ENCODE measurements at regions not wholly inside any gene's neighbourhood (a gene's known extent, or its start where the extent isn't known, plus 50 kb on each side); places are given as distances from the start of the nearest gene placed in this dataset.
A peak's percentile ranks its signal among the peaks of the same experiment; 100 is the strongest.

GRCh38 chr9:1320607-1321195 lies 270.5 kb downstream of the DMRT2 start:
- DNase-seq (ENCODE audit: low read depth in 1 of 2, low spot score in 1 of 2), result no peak

DNA sequence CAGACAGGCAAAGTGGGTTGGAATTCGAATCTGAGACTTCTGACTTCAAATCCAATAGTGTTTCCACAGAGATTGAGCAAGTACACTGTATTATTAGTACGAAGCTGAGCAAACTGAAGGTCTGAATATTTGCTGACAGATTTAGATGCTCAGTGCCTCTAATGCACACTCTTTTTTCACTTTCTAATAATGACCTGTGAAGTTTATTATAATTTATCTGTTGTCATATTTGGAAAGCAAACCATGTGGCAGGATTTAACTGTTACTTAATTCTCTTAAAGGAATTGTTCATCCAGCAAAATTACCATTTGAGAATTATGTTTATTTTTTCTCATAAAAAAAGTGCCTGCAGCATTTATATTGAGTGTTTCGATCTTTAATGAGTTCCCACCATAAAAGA lies 277.3 kb downstream of the DMRT2 start:
- no peak for TF ChIP-seq JUND (IDR thresholded peaks at IDR 0.05; ENCODE audit: low read depth)
- no peak for DNase-seq (ENCODE audit: low read depth in 1 of 2, low spot score in 1 of 2)
- in situ Hi-C loops (cut with HindIII; ENCODE audit: low pct_unique_long_range_greater_than_20kb, low sequenced_read_pairs), result no loop called here

More at GRCh38 chr9:1320607-1321195, 270.5 kb downstream of the DMRT2 start:
- no peak for TF ChIP-seq JUND (IDR thresholded peaks at IDR 0.05; ENCODE audit: low read depth)
- in situ Hi-C loops (cut with HindIII; ENCODE audit: low pct_unique_long_range_greater_than_20kb, low sequenced_read_pairs), result no loop called here

DNA sequence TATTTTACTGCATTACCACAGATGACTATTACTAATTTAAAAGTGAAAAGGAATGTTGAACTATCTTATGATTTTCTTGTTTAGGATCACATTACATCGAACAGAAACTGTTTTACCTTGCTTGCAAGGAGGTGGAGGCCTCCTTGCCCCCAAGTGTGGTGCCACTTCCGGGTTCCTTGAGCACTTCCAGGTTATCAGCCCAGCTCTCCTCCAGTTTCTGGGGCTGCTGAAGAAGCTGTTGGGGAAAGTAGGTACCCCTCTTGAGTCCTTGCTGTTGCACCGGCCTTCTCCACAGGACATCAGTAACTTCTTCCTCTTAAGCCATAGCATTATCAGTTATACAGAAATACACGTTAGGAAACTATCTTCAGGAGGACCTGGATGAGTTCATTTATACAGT lies 278.2 kb downstream of the DMRT2 start:
- no peak for TF ChIP-seq JUND (IDR thresholded peaks at IDR 0.05; ENCODE audit: low read depth)
- no peak for DNase-seq (ENCODE audit: low read depth in 1 of 2, low spot score in 1 of 2)
- in situ Hi-C loops (cut with HindIII; ENCODE audit: low pct_unique_long_range_greater_than_20kb, low sequenced_read_pairs), result no loop called here

GRCh38 chr9:1331546-1332038 lies 281.4 kb downstream of the DMRT2 start:
- no peak for TF ChIP-seq JUND (IDR thresholded peaks at IDR 0.05; ENCODE audit: low read depth)
- in situ Hi-C loops (cut with HindIII; ENCODE audit: low pct_unique_long_range_greater_than_20kb, low sequenced_read_pairs), result no loop called here
- DNase-seq (ENCODE audit: low read depth in 1 of 2, low spot score in 1 of 2), result no peak

DNA sequence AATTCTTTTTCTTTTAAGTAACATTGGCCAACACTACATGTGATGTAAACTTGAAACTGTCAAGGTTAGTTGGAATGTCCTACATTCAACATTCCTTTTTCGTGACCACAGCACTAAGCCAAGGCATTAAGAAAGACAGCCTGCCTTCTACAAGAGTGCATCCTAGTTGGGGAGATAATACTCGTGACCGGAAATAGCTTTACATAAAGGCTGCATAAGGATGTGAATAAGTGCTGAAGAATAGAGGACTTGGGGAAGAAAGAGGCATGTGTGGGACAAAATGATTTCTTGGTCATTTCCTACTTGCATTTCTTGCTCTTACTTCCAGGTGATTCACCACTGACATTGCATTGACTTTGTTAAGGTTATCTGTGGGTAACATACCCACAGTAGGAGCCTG lies 282.0 kb downstream of the DMRT2 start:
- no peak for TF ChIP-seq JUND (IDR thresholded peaks at IDR 0.05; ENCODE audit: low read depth)
- DNase-seq (ENCODE audit: low read depth in 1 of 2, low spot score in 1 of 2), result no peak
- in situ Hi-C loops (cut with HindIII; ENCODE audit: low pct_unique_long_range_greater_than_20kb, low sequenced_read_pairs), result no loop called here

DNA sequence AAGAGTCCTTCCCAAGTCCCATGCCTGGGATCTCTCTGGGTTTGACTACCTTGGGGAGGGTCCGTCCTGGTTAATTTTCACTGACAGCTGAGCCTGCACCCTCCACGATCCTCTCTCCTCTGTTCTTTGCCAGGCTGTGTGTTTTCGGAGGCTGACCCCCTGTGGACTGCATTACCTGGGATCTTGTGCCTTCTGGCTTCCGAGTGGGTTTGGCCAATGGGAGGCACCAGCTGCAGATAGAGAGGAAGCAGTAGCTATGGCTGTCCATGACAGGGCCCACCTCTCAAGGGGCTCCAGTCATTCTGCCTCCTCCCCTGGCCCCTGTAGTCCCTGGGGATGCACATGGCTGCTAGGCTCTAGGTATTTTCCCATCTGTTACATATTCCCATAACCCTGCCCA lies 285.0 kb downstream of the DMRT2 start:
- DNase-seq (ENCODE audit: low read depth in 1 of 2, low spot score in 1 of 2), result no peak
- no peak for TF ChIP-seq JUND (IDR thresholded peaks at IDR 0.05; ENCODE audit: low read depth)
- in situ Hi-C loops (cut with HindIII; ENCODE audit: low pct_unique_long_range_greater_than_20kb, low sequenced_read_pairs), result no loop called here

- in situ Hi-C loops (cut with HindIII; ENCODE audit: low pct_unique_long_range_greater_than_20kb, low sequenced_read_pairs), result no loop called here
- no peak for TF ChIP-seq JUND (IDR thresholded peaks at IDR 0.05; ENCODE audit: low read depth)
- DNase-seq (ENCODE audit: low read depth in 1 of 2, low spot score in 1 of 2), result peak; percentile 2 to 71
These were observed 287.0 kb downstream of the DMRT2 start for GRCh38 chr9:1337169-1337568.

GRCh38 chr9:1340390-1340789 lies 290.2 kb downstream of the DMRT2 start:
- no peak for DNase-seq (ENCODE audit: low read depth in 1 of 2, low spot score in 1 of 2)
- in situ Hi-C loops (cut with HindIII; ENCODE audit: low pct_unique_long_range_greater_than_20kb, low sequenced_read_pairs), result no loop called here
- TF ChIP-seq JUND (IDR thresholded peaks at IDR 0.05; ENCODE audit: low read depth), result no peak

GRCh38 chr9:1353291-1353690 lies 303.1 kb downstream of the DMRT2 start:
- no peak for TF ChIP-seq JUND (IDR thresholded peaks at IDR 0.05; ENCODE audit: low read depth)
- in situ Hi-C loops (cut with HindIII; ENCODE audit: low pct_unique_long_range_greater_than_20kb, low sequenced_read_pairs), result no loop called here
- DNase-seq (ENCODE audit: low read depth in 1 of 2, low spot score in 1 of 2), result no peak

DNA sequence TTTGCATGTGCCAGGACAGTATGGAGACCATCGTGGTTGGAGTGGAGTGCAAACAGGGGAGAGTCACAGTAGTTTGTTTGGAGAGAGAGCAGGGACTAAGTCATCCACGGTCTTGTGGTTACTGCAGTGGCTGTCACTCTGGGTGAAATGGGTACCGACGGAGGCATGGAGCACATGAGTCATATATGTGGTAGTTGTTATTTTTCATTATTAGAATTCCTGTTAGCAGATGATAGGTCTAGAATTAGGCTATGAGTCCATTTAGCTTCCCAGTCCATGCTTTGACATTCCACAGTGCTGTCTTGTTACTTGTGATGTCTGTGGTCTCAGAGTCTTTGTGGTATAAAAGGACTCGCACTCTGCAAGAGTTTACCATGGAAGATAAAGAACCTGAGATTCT lies 303.9 kb downstream of the DMRT2 start:
- no peak for TF ChIP-seq JUND (IDR thresholded peaks at IDR 0.05; ENCODE audit: low read depth)
- DNase-seq (ENCODE audit: low read depth in 1 of 2, low spot score in 1 of 2), result no peak
- in situ Hi-C loops (cut with HindIII; ENCODE audit: low pct_unique_long_range_greater_than_20kb, low sequenced_read_pairs), result no loop called here

- TF ChIP-seq JUND (IDR thresholded peaks at IDR 0.05; ENCODE audit: low read depth), result no peak
- in situ Hi-C loops (cut with HindIII; ENCODE audit: low pct_unique_long_range_greater_than_20kb, low sequenced_read_pairs), result no loop called here
- DNase-seq (ENCODE audit: low read depth in 1 of 2, low spot score in 1 of 2), result no peak
These were observed 304.4 kb downstream of the DMRT2 start for GRCh38 chr9:1354606-1355005.

DNA sequence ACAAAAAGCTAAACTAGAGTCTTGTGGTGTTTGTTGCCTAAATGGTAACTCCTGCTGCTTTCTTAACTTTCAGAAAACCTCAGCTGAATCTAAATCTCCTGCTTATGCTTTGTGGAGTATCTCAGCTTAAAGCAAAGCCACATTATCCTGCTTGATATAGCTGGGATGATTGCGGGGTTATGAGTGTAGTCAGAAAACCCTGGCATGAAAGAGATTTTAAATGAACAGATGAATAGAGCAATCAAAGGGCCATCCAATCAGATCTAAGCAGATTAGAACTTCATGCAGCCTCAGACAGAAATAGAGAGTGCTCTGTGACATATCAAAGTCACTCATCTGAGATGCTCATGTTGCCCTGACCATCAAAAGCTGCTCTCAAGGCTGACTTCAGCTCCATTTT lies 305.5 kb downstream of the DMRT2 start:
- in situ Hi-C loops (cut with HindIII; ENCODE audit: low pct_unique_long_range_greater_than_20kb, low sequenced_read_pairs), result no loop called here
- no peak for TF ChIP-seq JUND (IDR thresholded peaks at IDR 0.05; ENCODE audit: low read depth)
- DNase-seq (ENCODE audit: low read depth in 1 of 2, low spot score in 1 of 2), result no peak

DNA sequence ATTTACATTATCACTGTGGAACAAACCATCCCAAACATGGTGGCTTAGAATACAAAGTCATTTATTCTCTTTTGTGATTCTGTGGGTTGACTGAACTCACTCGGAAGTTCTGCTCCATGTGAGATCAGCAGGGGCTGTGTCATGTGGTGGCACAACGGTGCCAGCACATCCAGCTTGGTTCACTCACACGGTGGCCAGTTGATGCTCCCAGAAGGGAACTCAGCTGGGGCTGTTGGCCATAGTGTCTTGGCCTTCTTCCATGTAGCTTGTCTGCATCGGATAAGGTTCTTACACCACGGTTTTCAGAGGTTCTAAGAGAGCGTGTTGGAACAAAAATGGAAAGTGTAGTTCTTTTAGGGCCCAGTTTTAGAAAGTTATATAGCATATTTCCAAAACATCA lies 312.7 kb downstream of the DMRT2 start:
- in situ Hi-C loops (cut with HindIII; ENCODE audit: low pct_unique_long_range_greater_than_20kb, low sequenced_read_pairs), result no loop called here
- no peak for TF ChIP-seq JUND (IDR thresholded peaks at IDR 0.05; ENCODE audit: low read depth)
- no peak for DNase-seq (ENCODE audit: low read depth in 1 of 2, low spot score in 1 of 2)

DNA sequence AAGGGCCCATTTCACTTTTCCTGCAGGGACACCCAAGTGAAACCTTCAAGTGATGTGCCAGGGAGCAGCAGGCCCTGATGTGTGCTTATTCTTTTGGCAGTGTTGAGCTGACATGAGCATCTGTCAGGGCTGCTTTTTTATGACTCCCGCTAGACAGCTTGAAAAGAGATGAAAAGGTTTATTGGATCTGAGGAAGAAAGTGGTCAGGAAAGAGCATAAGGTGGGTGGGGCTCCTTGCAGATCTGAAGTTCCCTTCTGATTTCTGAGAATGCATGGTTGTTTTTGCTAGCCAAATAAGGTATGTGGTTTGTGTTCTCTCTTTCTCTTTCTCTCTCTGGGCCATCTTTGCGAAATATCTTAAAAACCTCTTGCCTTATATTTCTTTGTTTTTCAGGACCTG lies 316.1 kb downstream of the DMRT2 start:
- in situ Hi-C loops (cut with HindIII; ENCODE audit: low pct_unique_long_range_greater_than_20kb, low sequenced_read_pairs), result no loop called here
- DNase-seq (ENCODE audit: low read depth in 1 of 2, low spot score in 1 of 2), result no peak
- TF ChIP-seq JUND (IDR thresholded peaks at IDR 0.05; ENCODE audit: low read depth), result no peak

All from T47D (cell line).